ENCODE measurements at regions not wholly inside any gene's neighbourhood (a gene's known extent, or its start where the extent isn't known, plus 50 kb on each side); places are given as distances from the start of the nearest gene placed in this dataset.

- Histone ChIP-seq H2AFZ (no peak overlapping the region), H4K20me1 (ENCODE audit: insufficient read depth, poor library complexity, severe bottlenecking) (no peaks in the 10 kb centered on the region), H3K4me3 (no peak overlapping the region)
Measured at GRCh38 chr1:87263785-87264184, 64.9 kb upstream of the LMO4 start.

GRCh38 chr1:87264976-87265375 lies 63.7 kb upstream of the LMO4 start:
- no peaks in the 10 kb centered on the region for H3K4me1 ChIP-seq (ENCODE audit: insufficient read depth)
- TF ChIP-seq EZH2 (IDR thresholded peaks at IDR 0.05; ENCODE audit: borderline replicate concordance): no peak
- TF ChIP-seq CTCF (IDR thresholded peaks at IDR 0.05; ENCODE audit: poor library complexity): no peak
- TF ChIP-seq EZH2phosphoT487 (IDR thresholded peaks at IDR 0.05; ENCODE audit: low read depth, severe bottlenecking, unreplicated experiment): no peak
- DNase-seq (ENCODE audit: low spot score): no peak

More at GRCh38 chr1:87263785-87264184, 64.9 kb upstream of the LMO4 start:
- TF ChIP-seq EZH2 (IDR thresholded peaks at IDR 0.05; ENCODE audit: borderline replicate concordance) (no peak), EZH2phosphoT487 (IDR thresholded peaks at IDR 0.05; ENCODE audit: low read depth, severe bottlenecking, unreplicated experiment) (no peak), CTCF (IDR thresholded peaks at IDR 0.05; ENCODE audit: poor library complexity) (no peak)
- H3K79me2 ChIP-seq: no peaks in the 10 kb centered on the region
- no peaks in the 10 kb centered on the region for H3K36me3 ChIP-seq (replicated peaks; ENCODE audit: insufficient read depth, low read depth)
- no peaks in the 10 kb centered on the region for H3K27me3 ChIP-seq
- no peaks in the 10 kb centered on the region for H3K4me1 ChIP-seq (ENCODE audit: insufficient read depth)
- H3K9me3 ChIP-seq (ENCODE audit: low read depth): no peaks in the 10 kb centered on the region
- no peak for DNase-seq (ENCODE audit: low spot score)
- no peaks in the 10 kb centered on the region for H3K9me2 ChIP-seq (replicated peaks; ENCODE audit: insufficient read depth)
- H3K27ac ChIP-seq: no peak overlapping the region
- no peak overlapping the region for H3K4me2 ChIP-seq

GRCh38 chr1:87265786-87266185 lies 62.9 kb upstream of the LMO4 start:
- H3K27ac ChIP-seq: no peak overlapping the region
- H3K9me2 ChIP-seq (replicated peaks; ENCODE audit: insufficient read depth): no peaks in the 10 kb centered on the region
- no peaks in the 10 kb centered on the region for H4K20me1 ChIP-seq (ENCODE audit: insufficient read depth, poor library complexity, severe bottlenecking)
- no peaks in the 10 kb centered on the region for H3K79me2 ChIP-seq
- no peaks in the 10 kb centered on the region for H3K36me3 ChIP-seq (replicated peaks; ENCODE audit: insufficient read depth, low read depth)
- no peaks in the 10 kb centered on the region for H3K4me1 ChIP-seq (ENCODE audit: insufficient read depth)
- H2AFZ ChIP-seq: no peak overlapping the region
- no peaks in the 10 kb centered on the region for H3K27me3 ChIP-seq
- H3K9me3 ChIP-seq (ENCODE audit: low read depth): no peaks in the 10 kb centered on the region
- DNase-seq (ENCODE audit: low spot score): no peak
- 90% methylated on average over 3 of the region's 3 CpGs for WGBS (ENCODE audit: low lambda C conversion rate, missing lambda C conversion rate)
- no peak overlapping the region for H3K4me2 ChIP-seq
- H3K4me3 ChIP-seq: no peak overlapping the region
- TF ChIP-seq EZH2phosphoT487 (IDR thresholded peaks at IDR 0.05; ENCODE audit: low read depth, severe bottlenecking, unreplicated experiment): no peak
- no peak for TF ChIP-seq EZH2 (IDR thresholded peaks at IDR 0.05; ENCODE audit: borderline replicate concordance)
- TF ChIP-seq CTCF (IDR thresholded peaks at IDR 0.05; ENCODE audit: poor library complexity): no peak

More at GRCh38 chr1:87264976-87265375, 63.7 kb upstream of the LMO4 start:
- no peaks in the 10 kb centered on the region for H3K9me2 ChIP-seq (replicated peaks; ENCODE audit: insufficient read depth)
- WGBS (ENCODE audit: low lambda C conversion rate, missing lambda C conversion rate): 77% methylated on average over 3 of the region's 3 CpGs
- H2AFZ ChIP-seq: no peak overlapping the region
- H3K27me3 ChIP-seq: no peaks in the 10 kb centered on the region
- H3K27ac ChIP-seq: no peak overlapping the region
- H4K20me1 ChIP-seq (ENCODE audit: insufficient read depth, poor library complexity, severe bottlenecking): no peaks in the 10 kb centered on the region
- H3K36me3 ChIP-seq (replicated peaks; ENCODE audit: insufficient read depth, low read depth): no peaks in the 10 kb centered on the region
- H3K79me2 ChIP-seq: no peaks in the 10 kb centered on the region
- H3K4me3 ChIP-seq: no peak overlapping the region
- no peak overlapping the region for H3K4me2 ChIP-seq
- no peaks in the 10 kb centered on the region for H3K9me3 ChIP-seq (ENCODE audit: low read depth)

GRCh38 chr1:87268111-87268510 lies 60.6 kb upstream of the LMO4 start:
- H3K27me3 ChIP-seq: no peaks in the 10 kb centered on the region
- H3K9me3 ChIP-seq (ENCODE audit: low read depth): no peaks in the 10 kb centered on the region
- TF ChIP-seq EZH2 (IDR thresholded peaks at IDR 0.05; ENCODE audit: borderline replicate concordance) (no peak), CTCF (IDR thresholded peaks at IDR 0.05; ENCODE audit: poor library complexity) (no peak), EZH2phosphoT487 (IDR thresholded peaks at IDR 0.05; ENCODE audit: low read depth, severe bottlenecking, unreplicated experiment) (no peak)
- DNase-seq (ENCODE audit: low spot score): no peak
- no peaks in the 10 kb centered on the region for H3K79me2 ChIP-seq
- H3K4me2 ChIP-seq: no peak overlapping the region
- H4K20me1 ChIP-seq (ENCODE audit: insufficient read depth, poor library complexity, severe bottlenecking): no peaks in the 10 kb centered on the region
- no peaks in the 10 kb centered on the region for H3K9me2 ChIP-seq (replicated peaks; ENCODE audit: insufficient read depth)
- no peaks in the 10 kb centered on the region for H3K36me3 ChIP-seq (replicated peaks; ENCODE audit: insufficient read depth, low read depth)
- no peak overlapping the region for H2AFZ ChIP-seq
- H3K4me1 ChIP-seq (ENCODE audit: insufficient read depth): no peaks in the 10 kb centered on the region
- 81% methylated on average over 3 of the region's 3 CpGs for WGBS (ENCODE audit: low lambda C conversion rate, missing lambda C conversion rate)
- no peak overlapping the region for H3K4me3 ChIP-seq
- no peak overlapping the region for H3K27ac ChIP-seq

Data from hepatocyte (in vitro differentiated cells).